Epithelial cell of esophagus (primary cell): ENCODE measurements at regions not wholly inside any gene's neighbourhood (a gene's known extent, or its start where the extent isn't known, plus 50 kb on each side); places are given as distances from the start of the nearest gene placed in this dataset.

Experiments used
- DNase-seq: peaks from one replicate; pipeline ENCODE4 v3.0.0; 2010; ENCODE audit warnings: low read depth
- H3K4me3 ChIP-seq: 2 replicates; pipeline ENCODE4 v1.5.1; 2011; ENCODE audit warnings: mild to moderate bottlenecking, low read length, control low read depth
- TF ChIP-seq, protein P1 (sequence below): IDR thresholded peaks from 2 replicates; pipeline ENCODE4 v1.5.1; 2011; ENCODE audit warnings: low read depth, mild to moderate bottlenecking, low read length, control low read depth, inconsistent platforms; ENCODE audit not compliant: insufficient read depth; ENCODE audit errors: missing control alignments

DNA sequence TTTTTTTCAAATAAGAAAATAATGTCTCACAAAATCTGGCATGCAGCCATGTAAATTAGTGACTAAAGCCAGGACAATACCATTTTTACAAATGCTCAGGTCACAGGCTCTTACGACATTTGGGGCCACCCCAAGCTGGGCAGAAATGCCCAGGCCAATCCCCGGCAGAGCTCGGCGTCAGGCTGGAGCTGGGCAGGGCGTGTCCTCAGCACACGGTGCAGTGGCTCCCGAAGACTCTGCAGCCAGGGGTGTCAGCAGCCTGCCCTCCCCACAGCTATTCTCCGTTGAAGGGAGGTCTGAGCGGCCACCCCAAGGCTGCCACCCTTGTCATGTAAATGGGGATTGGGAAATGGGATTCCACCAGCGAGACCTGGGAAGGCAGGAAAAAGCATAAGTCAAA lies 158.6 kb downstream of the DICER1 start:
- no peak for DNase-seq
- TF ChIP-seq, protein P1, sequence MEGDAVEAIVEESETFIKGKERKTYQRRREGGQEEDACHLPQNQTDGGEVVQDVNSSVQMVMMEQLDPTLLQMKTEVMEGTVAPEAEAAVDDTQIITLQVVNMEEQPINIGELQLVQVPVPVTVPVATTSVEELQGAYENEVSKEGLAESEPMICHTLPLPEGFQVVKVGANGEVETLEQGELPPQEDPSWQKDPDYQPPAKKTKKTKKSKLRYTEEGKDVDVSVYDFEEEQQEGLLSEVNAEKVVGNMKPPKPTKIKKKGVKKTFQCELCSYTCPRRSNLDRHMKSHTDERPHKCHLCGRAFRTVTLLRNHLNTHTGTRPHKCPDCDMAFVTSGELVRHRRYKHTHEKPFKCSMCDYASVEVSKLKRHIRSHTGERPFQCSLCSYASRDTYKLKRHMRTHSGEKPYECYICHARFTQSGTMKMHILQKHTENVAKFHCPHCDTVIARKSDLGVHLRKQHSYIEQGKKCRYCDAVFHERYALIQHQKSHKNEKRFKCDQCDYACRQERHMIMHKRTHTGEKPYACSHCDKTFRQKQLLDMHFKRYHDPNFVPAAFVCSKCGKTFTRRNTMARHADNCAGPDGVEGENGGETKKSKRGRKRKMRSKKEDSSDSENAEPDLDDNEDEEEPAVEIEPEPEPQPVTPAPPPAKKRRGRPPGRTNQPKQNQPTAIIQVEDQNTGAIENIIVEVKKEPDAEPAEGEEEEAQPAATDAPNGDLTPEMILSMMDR, result no peak
- no peak overlapping the region for H3K4me3 ChIP-seq

DNA sequence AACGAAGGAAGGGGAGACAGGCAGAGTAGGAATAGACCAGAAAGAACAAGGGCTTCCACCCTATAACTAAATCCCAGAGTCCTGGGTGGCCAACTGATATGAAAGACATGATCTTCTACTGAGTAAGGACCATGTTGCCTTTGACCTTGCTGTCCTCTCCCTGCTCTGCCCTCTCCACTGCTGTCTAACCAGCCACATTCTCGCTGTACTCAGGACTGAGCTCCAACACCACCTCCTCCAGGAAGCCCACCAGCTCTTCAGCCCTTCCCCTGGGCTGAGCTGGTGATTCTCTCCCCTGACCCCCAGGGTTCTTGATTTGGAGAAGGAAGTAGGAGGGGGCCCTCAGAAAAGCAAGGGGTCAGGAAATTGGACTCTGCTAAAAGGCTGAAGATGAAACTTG lies 159.2 kb downstream of the DICER1 start:
- no peak overlapping the region for H3K4me3 ChIP-seq
- TF ChIP-seq, protein P1, result no peak
- DNase-seq, result no peak

DNA sequence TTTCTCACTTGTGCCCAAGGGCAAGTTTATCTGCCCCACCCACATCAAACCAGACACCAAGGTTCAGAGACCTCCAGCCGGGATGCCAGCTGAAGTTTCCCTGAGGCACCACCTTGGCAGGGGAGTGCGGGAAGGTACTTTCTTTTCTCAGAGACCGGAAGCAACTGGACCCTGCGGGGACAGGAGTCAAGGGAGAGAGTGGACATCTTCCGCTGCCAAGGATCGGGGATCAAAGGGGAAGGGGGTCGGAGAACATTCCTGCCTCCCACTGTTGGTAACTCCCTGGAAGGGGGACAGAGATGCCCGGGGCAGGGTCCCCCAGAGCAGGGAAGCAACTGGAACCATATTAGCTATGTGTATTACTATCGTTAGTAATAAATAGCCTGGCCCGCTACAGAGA lies 161.8 kb downstream of the DICER1 start:
- DNase-seq, result no peak
- H3K4me3 ChIP-seq, result no peak overlapping the region
- TF ChIP-seq, protein P1, result no peak

DNA sequence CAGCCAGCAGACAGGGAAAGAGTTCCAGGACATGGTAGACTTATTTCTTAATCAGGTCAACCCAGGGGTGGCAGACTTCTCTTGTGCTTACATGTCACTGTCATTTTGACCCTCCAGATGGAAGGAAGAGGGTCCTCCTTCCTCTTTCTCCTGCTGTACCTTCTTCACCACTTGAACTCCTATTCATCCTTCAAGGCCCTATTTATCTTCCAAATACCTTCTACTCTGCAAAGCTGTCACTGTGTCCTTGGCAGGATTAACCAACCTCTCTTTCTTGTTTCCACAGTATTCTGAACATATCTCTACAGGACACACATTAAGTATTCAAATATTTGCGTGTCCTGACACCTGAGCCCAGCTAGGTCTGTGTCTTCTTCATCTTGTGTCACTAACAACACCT lies 163.1 kb downstream of the DICER1 start:
- H3K4me3 ChIP-seq, result no peak overlapping the region
- DNase-seq, result no peak
- TF ChIP-seq, protein P1, result no peak

DNA sequence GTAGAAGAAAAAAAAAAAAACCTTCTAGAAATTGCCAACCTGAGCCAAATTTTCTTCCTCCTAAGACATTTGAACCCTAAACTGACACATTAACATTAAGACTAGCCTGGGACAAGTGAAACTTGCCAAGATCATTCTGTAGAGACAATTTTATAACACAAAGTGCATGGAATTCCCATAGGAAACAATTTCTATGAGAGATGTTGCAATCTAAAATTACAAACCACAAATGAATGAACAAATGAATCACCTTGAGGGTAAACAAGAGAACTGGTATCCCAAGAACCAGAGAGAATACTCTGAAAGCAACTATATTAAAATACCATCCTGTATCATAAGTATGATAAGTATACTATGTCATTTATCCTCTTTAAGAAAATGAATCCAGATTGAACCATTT lies 165.3 kb downstream of the DICER1 start:
- TF ChIP-seq, protein P1, result no peak
- no peak overlapping the region for H3K4me3 ChIP-seq
- peak; percentile 54 for DNase-seq

DNA sequence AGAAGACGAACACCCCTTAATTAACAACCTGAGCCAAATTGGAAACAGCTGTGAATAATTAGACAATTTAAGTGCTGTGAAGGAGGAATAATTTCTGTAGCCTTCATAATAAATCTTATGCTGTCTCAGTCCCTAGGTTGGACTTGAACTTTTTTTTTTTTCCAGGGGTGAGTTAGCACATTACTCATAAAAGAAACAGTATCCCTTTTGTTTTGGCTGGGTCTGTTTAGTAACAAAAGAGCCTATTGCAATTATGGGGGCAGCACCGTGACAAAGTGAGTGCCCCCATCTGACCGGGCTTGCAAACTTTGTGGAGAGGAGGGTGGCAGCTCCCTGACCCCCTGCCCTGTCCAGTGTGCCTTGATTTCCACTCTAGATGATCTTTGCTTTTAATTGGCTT lies 167.4 kb downstream of the DICER1 start:
- TF ChIP-seq, protein P1, result no peak
- no peak overlapping the region for H3K4me3 ChIP-seq

DNA sequence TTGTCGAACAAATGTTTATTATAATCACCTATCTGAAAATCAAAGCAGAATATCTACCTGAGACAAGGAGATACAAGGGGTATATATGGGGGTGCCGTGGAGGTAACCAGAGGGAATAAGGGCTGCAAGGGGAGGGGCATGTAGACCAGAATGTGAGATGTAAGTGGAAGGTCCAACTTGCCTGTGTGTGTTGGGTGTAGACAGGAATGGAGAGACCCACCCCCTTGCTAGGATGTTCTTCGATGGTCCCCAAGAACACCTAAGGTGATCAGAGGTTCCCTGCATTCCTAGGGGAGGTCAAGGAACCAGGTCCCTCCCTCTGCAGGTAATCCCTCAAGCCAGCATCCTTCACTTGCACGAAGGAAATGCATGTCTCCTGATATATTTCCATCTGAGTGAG lies 167.9 kb downstream of the DICER1 start:
- no peak for DNase-seq
- no peak overlapping the region for H3K4me3 ChIP-seq
- TF ChIP-seq, protein P1, result no peak

More for the DNA sequence above, 167.4 kb downstream of the DICER1 start:
- no peak for DNase-seq
